Common myeloid progenitor, CD34-positive (primary cell): ENCODE measurements at regions not wholly inside any gene's neighbourhood (a gene's known extent, or its start where the extent isn't known, plus 50 kb on each side); places are given as distances from the start of the nearest gene placed in this dataset.

ENCODE experiments used
- CTCF ChIA-PET: fragments of 350-600 bp; sonication (Branson Sonifier 250); formaldehyde crosslinking; loops from one replicate; lab custom pipeline; 2021; ENCODE audit warnings: antibody characterized with exemption; lab: Charles Lee
- POLR2A ChIA-PET: fragments of 350-600 bp; sonication (Branson Sonifier 250); formaldehyde crosslinking; loops from one replicate; lab custom pipeline; 2021; ENCODE audit warnings: antibody characterized with exemption; lab: Charles Lee
- DNase-seq, 3 donors: peaks; one replicate each; pipeline versions ENCODE4 v3.0.0 to v3.0.0-alpha.2; 2013
- H3K27ac ChIP-seq, 2 experiments: 1 replicate in 1 of 2; 2 replicates in 1 of 2; pipeline ENCODE4 v1.7.0; 2013; ENCODE audit warnings: inconsistent platforms in 2 of 2, low read length in 2 of 2, mild to moderate bottlenecking in 2 of 2, low read depth in 1 of 2, moderate library complexity in 1 of 2; ENCODE audit not compliant: severe bottlenecking in 2 of 2, insufficient read depth in 1 of 2, poor library complexity in 1 of 2
- H3K27me3 ChIP-seq, 5 experiments: replicated peaks in 2 of 5; 1 replicate in 3 of 5; 2 replicates in 2 of 5; pipeline versions ENCODE4 v1.6.1 to v1.7.0; 2013; ENCODE audit warnings: low read length in 4 of 5, mild to moderate bottlenecking in 2 of 5, moderate library complexity in 2 of 5, inconsistent platforms in 1 of 5; ENCODE audit not compliant: insufficient read depth in 5 of 5, control insufficient read depth in 4 of 5
- H3K36me3 ChIP-seq, 4 experiments: 1 replicate in 2 of 4; 2 replicates in 2 of 4; pipeline versions ENCODE4 v1.6.1 to v1.7.0; 2013; ENCODE audit warnings: low read length in 3 of 4, control low read depth in 1 of 4, mild to moderate bottlenecking in 1 of 4; ENCODE audit not compliant: control insufficient read depth in 4 of 4, insufficient read depth in 4 of 4
- H3K4me1 ChIP-seq, 4 experiments: 1 replicate in 3 of 4; 2 replicates in 1 of 4; pipeline versions ENCODE4 v1.6.1 to v1.7.1; 2013; ENCODE audit warnings: low read length in 3 of 4, mild to moderate bottlenecking in 3 of 4, control low read depth in 1 of 4, inconsistent platforms in 1 of 4, moderate library complexity in 1 of 4; ENCODE audit not compliant: control insufficient read depth in 4 of 4, insufficient read depth in 4 of 4; ENCODE audit errors: control extremely low read depth in 1 of 4
- H3K4me3 ChIP-seq, 7 experiments: 1 replicate in 4 of 7; 2 replicates in 3 of 7; pipeline versions ENCODE4 v1.5.1 to v1.7.0; 2013; ENCODE audit warnings: mild to moderate bottlenecking in 7 of 7, low read length in 6 of 7, moderate library complexity in 6 of 7, inconsistent platforms in 2 of 7, low read depth in 2 of 7, control low read depth in 1 of 7; ENCODE audit not compliant: insufficient read depth in 4 of 7, control insufficient read depth in 1 of 7; ENCODE audit errors: extremely low read depth in 1 of 7
- H3K9me3 ChIP-seq, 5 experiments: 1 replicate in 4 of 5; 2 replicates in 1 of 5; pipeline versions ENCODE4 v1.6.1 to v1.7.1; 2013; ENCODE audit warnings: low read length in 4 of 5, mild to moderate bottlenecking in 2 of 5, inconsistent platforms in 1 of 5, low read depth in 1 of 5, moderate library complexity in 1 of 5; ENCODE audit not compliant: control insufficient read depth in 4 of 5, insufficient read depth in 2 of 5; ENCODE audit errors: control extremely low read depth in 1 of 5
- WGBS: methylation state at CpG from one replicate; pipeline ENCODE4 v1.1.5; 2013; ENCODE audit not compliant: insufficient coverage; 5-methylcytosine and 5-hydroxymethylcytosine counted together

GRCh38 chrX:39439906-39440798 lies 638.9 kb downstream of the MID1IP1 start:
- H3K36me3 ChIP-seq = no peaks in the 10 kb centered on the region
- H3K27ac ChIP-seq = peak overlapping the region in 1 of 2 experiments; percentile 30
- ChIA-PET CTCF (interaction anchor here (0.8 to 1.6 kb wide), 5 partner anchors 9 to 53 kb away, joined by 3 to 6 read pairs (median 3); no protein-coding TSS in a partner anchor), POLR2A (interaction anchor here (0.6 kb wide), 1 partner anchor 609 kb away, joined by 3 read pairs; no protein-coding TSS in a partner anchor)
- H3K4me3 ChIP-seq = peak overlapping the region in 2 of 7 experiments; percentile 4 to 28
- peak; percentile 61 to 89 (median 86) for DNase-seq
- H3K27me3 ChIP-seq = peaks cover 0 to 8% (median 0%) of the 10 kb centered on the region in 5 experiments
- H3K9me3 ChIP-seq = peaks cover 0 to 2% (median 0%) of the 10 kb centered on the region in 5 experiments
- H3K4me1 ChIP-seq = peaks cover 0 to 24% (median 5%) of the 10 kb centered on the region in 4 experiments
- WGBS = 66% methylated on average over 8 of the region's 11 CpGs

GRCh38 chrX:39440799-39441284 lies 639.6 kb downstream of the MID1IP1 start:
- CTCF ChIA-PET = interaction anchor here (1.6 kb wide), 1 partner anchor 18 kb away, joined by 5 read pairs; no protein-coding TSS in a partner anchor
- Histone ChIP-seq H3K36me3 (no peaks in the 10 kb centered on the region), H3K4me3 (peak overlapping the region in 1 of 7 experiments; percentile 28), H3K9me3 (peaks cover 0 to 2% (median 0%) of the 10 kb centered on the region in 5 experiments), H3K27ac (no peak overlapping the region), H3K27me3 (peaks cover 0 to 8% (median 0%) of the 10 kb centered on the region in 5 experiments), H3K4me1 (peaks cover 0 to 24% (median 5%) of the 10 kb centered on the region in 4 experiments)
- peak in 2 of 3 donors; percentile 45 to 55 for DNase-seq
- POLR2A ChIA-PET = interaction anchor here (0.6 kb wide), 1 partner anchor 608 kb away, joined by 3 read pairs; no protein-coding TSS in a partner anchor

GRCh38 chrX:39442332-39442731 lies 641.1 kb downstream of the MID1IP1 start:
- ChIA-PET POLR2A (no interaction called here), CTCF (no interaction called here)
- 67% methylated on average over 1 of the region's 1 CpG for WGBS
- Histone ChIP-seq H3K9me3 (peaks cover 0 to 2% (median 0%) of the 10 kb centered on the region in 5 experiments), H3K27ac (no peak overlapping the region), H3K4me3 (no peak overlapping the region), H3K4me1 (peaks cover 0 to 24% (median 5%) of the 10 kb centered on the region in 4 experiments), H3K36me3 (no peaks in the 10 kb centered on the region), H3K27me3 (peaks cover 0 to under 1% (median 0%) of the 10 kb centered on the region in 5 experiments)
- DNase-seq = no peak

GRCh38 chrX:39443240-39443639 lies 642.0 kb downstream of the MID1IP1 start:
- no peaks in the 10 kb centered on the region for H3K27me3 ChIP-seq
- CTCF ChIA-PET = no interaction called here

GRCh38 chrX:39445336-39445735 lies 644.1 kb downstream of the MID1IP1 start:
- Histone ChIP-seq H3K27me3 (no peaks in the 10 kb centered on the region), H3K27ac (no peak overlapping the region), H3K4me1 (peaks cover 0 to 14% (median 0%) of the 10 kb centered on the region in 4 experiments), H3K36me3 (no peaks in the 10 kb centered on the region), H3K4me3 (no peak overlapping the region), H3K9me3 (no peaks in the 10 kb centered on the region)
- POLR2A ChIA-PET = no interaction called here
- CTCF ChIA-PET = interaction anchor here (0.8 kb wide), 1 partner anchor 217 kb away, joined by 3 read pairs; no protein-coding TSS in a partner anchor
- DNase-seq = peak in 2 of 3 donors; percentile 28 to 44
- 69% methylated on average over 4 of the region's 4 CpGs for WGBS

More at GRCh38 chrX:39443240-39443639, 642.0 kb downstream of the MID1IP1 start:
- no peaks in the 10 kb centered on the region for H3K36me3 ChIP-seq
- DNase-seq = peak in 2 of 3 donors; percentile 44 to 45
- no peak overlapping the region for H3K27ac ChIP-seq
- no peaks in the 10 kb centered on the region for H3K9me3 ChIP-seq
- WGBS = 84% methylated on average over 2 of the region's 2 CpGs
- no peak overlapping the region for H3K4me3 ChIP-seq
- H3K4me1 ChIP-seq = peaks cover 0 to 24% (median 5%) of the 10 kb centered on the region in 4 experiments
- POLR2A ChIA-PET = no interaction called here

GRCh38 chrX:39449352-39449751 lies 648.1 kb downstream of the MID1IP1 start:
- ChIA-PET CTCF (no interaction called here), POLR2A (no interaction called here)
- H3K9me3 ChIP-seq = no peaks in the 10 kb centered on the region
- no peak overlapping the region for H3K27ac ChIP-seq
- no peaks in the 10 kb centered on the region for H3K4me1 ChIP-seq
- H3K36me3 ChIP-seq = no peaks in the 10 kb centered on the region
- WGBS = 63% methylated on average over 1 of the region's 2 CpGs
- no peak overlapping the region for H3K4me3 ChIP-seq
- DNase-seq = no peak
- H3K27me3 ChIP-seq = no peaks in the 10 kb centered on the region
